SU-DHL-6 (cell line): ENCODE measurements at regions not wholly inside any gene's neighbourhood (a gene's known extent, or its start where the extent isn't known, plus 50 kb on each side); places are given as distances from the start of the nearest gene placed in this dataset.

Source experiments
- H2AFZ ChIP-seq: fragments of 200-600 bp; sonication (generic); 2 replicates; pipeline ENCODE4 v1.6.1; 2014; ENCODE audit warnings: low read depth, mild to moderate bottlenecking, moderate library complexity, mixed read lengths, antibody characterized with exemption, low read length; ENCODE audit not compliant: severe bottlenecking
- H3F3A ChIP-seq: fragments of 200-600 bp; shearing (Covaris generic); 2 replicates; pipeline ENCODE4 v1.6.0; 2016; ENCODE audit warnings: antibody characterized with exemption, mild to moderate bottlenecking; ENCODE audit not compliant: insufficient read depth
- H3K27ac ChIP-seq: fragments of 200-600 bp; sonication (generic); 2 replicates; pipeline ENCODE4 v1.5.1; 2016; ENCODE audit warnings: low read depth, mild to moderate bottlenecking, low read length, moderate library complexity, mixed read lengths
- H3K27me3 ChIP-seq: fragments of 200-600 bp; sonication (generic), shearing (Covaris generic); 2 replicates; pipeline ENCODE4 v1.6.0; 2014; ENCODE audit warnings: mild to moderate bottlenecking, low read length
- H3K36me3 ChIP-seq: fragments of 200-600 bp; sonication (generic); 2 replicates; pipeline ENCODE4 v1.6.1; 2014; ENCODE audit warnings: mild to moderate bottlenecking, low read length, mixed read lengths
- H3K4me2 ChIP-seq: fragments of 300-600, 200-600 bp; shearing (Covaris generic), sonication (generic); 2 replicates; pipeline ENCODE4 v1.6.0; 2014; ENCODE audit warnings: low read length, low read depth, mild to moderate bottlenecking; ENCODE audit not compliant: poor library complexity, severe bottlenecking
- H3K4me3 ChIP-seq: fragments of 200-600 bp; sonication (generic); 2 replicates; pipeline ENCODE4 v1.5.1; 2014; ENCODE audit warnings: antibody characterized with exemption, low read length, mild to moderate bottlenecking, mixed read lengths; ENCODE audit not compliant: insufficient read depth, poor library complexity, severe bottlenecking
- H3K79me2 ChIP-seq: fragments of 200-600 bp; sonication (generic); 2 replicates; pipeline ENCODE4 v1.6.1; 2014; ENCODE audit warnings: mild to moderate bottlenecking, low read length, moderate library complexity; ENCODE audit not compliant: insufficient read depth
- H3K9ac ChIP-seq: fragments of 200-600 bp; sonication (generic); 2 replicates; pipeline ENCODE4 v1.7.0; 2014; ENCODE audit warnings: mild to moderate bottlenecking, low read length
- H3K9me2 ChIP-seq: fragments of 200-600 bp; sonication (generic); replicated peaks from 2 replicates; pipeline ENCODE4 v1.6.1; 2014; ENCODE audit warnings: low read length; ENCODE audit not compliant: insufficient read depth
- H3K9me3 ChIP-seq: fragments of 200-600 bp; sonication (generic); 2 replicates; pipeline ENCODE4 v1.6.1; 2014; ENCODE audit warnings: low read length, mixed read lengths; ENCODE audit not compliant: insufficient read depth
- H4K20me1 ChIP-seq: fragments of 200-600 bp; sonication (generic); 2 replicates; pipeline ENCODE4 v1.6.1; 2014; ENCODE audit warnings: low read depth, mild to moderate bottlenecking, antibody characterized with exemption, low read length, moderate library complexity, mixed read lengths
- EZH2phosphoT487 ChIP-seq: fragments of 200-600 bp; sonication (generic), shearing (Covaris generic); conservative IDR thresholded peaks from 2 replicates; pipeline ENCODE4 v1.6.1; 2018; ENCODE audit warnings: mild to moderate bottlenecking, antibody characterized with exemption, low read length, moderate library complexity, mixed read lengths
- TF ChIP-seq, protein P1 (sequence below): fragments of 200-600 bp; sonication (generic); IDR thresholded peaks from one replicate; pipeline ENCODE4 v1.5.1; 2017; ENCODE audit warnings: antibody characterized with exemption, mild to moderate bottlenecking, low read length, moderate library complexity; ENCODE audit not compliant: insufficient read depth, poor library complexity, severe bottlenecking

DNA sequence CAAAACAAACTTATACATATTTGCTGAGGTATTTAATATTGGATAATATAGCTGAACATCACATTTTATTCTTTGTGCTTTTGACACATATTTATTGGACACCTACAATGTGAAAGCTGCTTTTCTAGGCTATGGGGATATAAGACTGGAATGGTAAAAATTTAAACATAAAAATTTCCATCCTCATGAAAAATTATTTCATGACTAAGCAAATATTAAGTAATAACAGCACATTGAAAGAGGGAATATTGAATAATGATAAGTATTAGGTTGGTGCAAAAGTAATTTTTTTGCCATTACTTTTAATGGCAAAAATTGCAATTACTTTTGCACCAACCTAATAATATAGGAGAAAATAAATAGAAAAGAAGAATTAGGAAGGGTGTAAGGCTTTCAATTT lies 972.5 kb upstream of the CDH8 start:
- Histone ChIP-seq H4K20me1 (no peaks in the 10 kb centered on the region), H3K27ac (no peak overlapping the region), H3K36me3 (no peaks in the 10 kb centered on the region), H3K9ac (no peak overlapping the region), H3K4me2 (no peak overlapping the region), H3K4me3 (no peak overlapping the region), H3K79me2 (no peaks in the 10 kb centered on the region), H2AFZ (no peak overlapping the region), H3K27me3 (no peaks in the 10 kb centered on the region), H3F3A (no peaks in the 10 kb centered on the region), H3K9me3 (no peaks in the 10 kb centered on the region), H3K9me2 (no peaks in the 10 kb centered on the region)
- TF ChIP-seq, protein P1, sequence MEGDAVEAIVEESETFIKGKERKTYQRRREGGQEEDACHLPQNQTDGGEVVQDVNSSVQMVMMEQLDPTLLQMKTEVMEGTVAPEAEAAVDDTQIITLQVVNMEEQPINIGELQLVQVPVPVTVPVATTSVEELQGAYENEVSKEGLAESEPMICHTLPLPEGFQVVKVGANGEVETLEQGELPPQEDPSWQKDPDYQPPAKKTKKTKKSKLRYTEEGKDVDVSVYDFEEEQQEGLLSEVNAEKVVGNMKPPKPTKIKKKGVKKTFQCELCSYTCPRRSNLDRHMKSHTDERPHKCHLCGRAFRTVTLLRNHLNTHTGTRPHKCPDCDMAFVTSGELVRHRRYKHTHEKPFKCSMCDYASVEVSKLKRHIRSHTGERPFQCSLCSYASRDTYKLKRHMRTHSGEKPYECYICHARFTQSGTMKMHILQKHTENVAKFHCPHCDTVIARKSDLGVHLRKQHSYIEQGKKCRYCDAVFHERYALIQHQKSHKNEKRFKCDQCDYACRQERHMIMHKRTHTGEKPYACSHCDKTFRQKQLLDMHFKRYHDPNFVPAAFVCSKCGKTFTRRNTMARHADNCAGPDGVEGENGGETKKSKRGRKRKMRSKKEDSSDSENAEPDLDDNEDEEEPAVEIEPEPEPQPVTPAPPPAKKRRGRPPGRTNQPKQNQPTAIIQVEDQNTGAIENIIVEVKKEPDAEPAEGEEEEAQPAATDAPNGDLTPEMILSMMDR, result no peak
- no peak for TF ChIP-seq EZH2phosphoT487

DNA sequence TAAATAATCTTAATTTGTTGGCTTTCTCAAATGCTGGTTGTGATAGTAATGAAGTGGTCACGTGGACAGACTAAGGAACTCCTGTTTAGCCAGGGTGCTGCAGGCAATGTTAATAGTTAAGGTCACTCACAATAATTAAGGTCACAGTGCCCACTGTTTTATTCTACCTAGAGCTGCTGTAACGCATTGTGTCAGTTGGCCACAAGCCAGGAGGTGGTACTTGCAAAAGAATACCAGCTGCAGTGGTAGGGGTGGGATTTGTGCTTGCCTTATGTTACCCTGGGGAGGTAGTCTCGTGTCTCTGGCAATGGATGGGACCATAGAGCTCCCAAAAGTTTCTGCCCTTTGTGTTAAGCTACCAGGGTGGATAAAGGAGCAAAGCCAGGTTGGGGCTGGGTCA lies 969.1 kb upstream of the CDH8 start:
- Histone ChIP-seq H3K9me3 (no peaks in the 10 kb centered on the region), H3K36me3 (no peaks in the 10 kb centered on the region), H4K20me1 (no peaks in the 10 kb centered on the region), H3K79me2 (no peaks in the 10 kb centered on the region), H3F3A (no peaks in the 10 kb centered on the region), H3K27ac (no peak overlapping the region), H3K27me3 (no peaks in the 10 kb centered on the region), H3K9ac (no peak overlapping the region), H3K4me3 (no peak overlapping the region), H3K9me2 (no peaks in the 10 kb centered on the region), H3K4me2 (no peak overlapping the region), H2AFZ (no peak overlapping the region)
- TF ChIP-seq, protein P1, result no peak
- no peak for TF ChIP-seq EZH2phosphoT487

- Histone ChIP-seq H3K27ac (no peak overlapping the region), H3K4me3 (no peak overlapping the region), H3K36me3 (no peaks in the 10 kb centered on the region), H3K4me2 (no peak overlapping the region), H3K9me2 (no peaks in the 10 kb centered on the region), H2AFZ (no peak overlapping the region), H3K9ac (no peak overlapping the region), H3K27me3 (no peaks in the 10 kb centered on the region), H3F3A (no peaks in the 10 kb centered on the region), H4K20me1 (no peaks in the 10 kb centered on the region), H3K9me3 (no peaks in the 10 kb centered on the region), H3K79me2 (no peaks in the 10 kb centered on the region)
- no peak for TF ChIP-seq EZH2phosphoT487
- TF ChIP-seq, protein P1, result no peak
Observed at GRCh38 chr16:62989480-62989879, 953.2 kb upstream of the CDH8 start.
